CD14-positive monocyte (primary cell): ENCODE measurements at regions not wholly inside any gene's neighbourhood (a gene's known extent, or its start where the extent isn't known, plus 50 kb on each side); places are given as distances from the start of the nearest gene placed in this dataset.

Experiments
- DNase-seq, 3 donors: peaks; one replicate each; pipeline ENCODE4 v3.0.0-alpha.2; 2011 to 2022
- H2AFZ ChIP-seq: 2 replicates; pipeline ENCODE4 v1.6.0; 2012; ENCODE audit warnings: mild to moderate bottlenecking, low read depth, low read length, inconsistent platforms; ENCODE audit not compliant: insufficient read depth, poor library complexity, severe bottlenecking
- H3K27ac ChIP-seq, 2 donors: 1 replicate in 1 of 2; 2 replicates in 1 of 2; pipeline ENCODE4 v1.5.1; 2012 to 2013; ENCODE audit warnings: low read length in 2 of 2, control low read depth in 1 of 2, inconsistent platforms in 1 of 2, low read depth in 1 of 2, mild to moderate bottlenecking in 1 of 2
- H3K27me3 ChIP-seq, 2 donors: one replicate each; pipeline versions ENCODE4 v1.6.0 to v1.6.1; 2011 to 2013; ENCODE audit warnings: low read length in 2 of 2; ENCODE audit not compliant: control insufficient read depth in 2 of 2, insufficient read depth in 2 of 2
- H3K36me3 ChIP-seq, 2 donors: replicated peaks in 1 of 2; 1 replicate in 1 of 2; 2 replicates in 1 of 2; pipeline versions ENCODE4 v1.5.1 to v1.6.1; 2012 to 2013; ENCODE audit warnings: low read length in 2 of 2, control low read depth in 1 of 2, inconsistent platforms in 1 of 2, mild to moderate bottlenecking in 1 of 2; ENCODE audit not compliant: insufficient read depth in 2 of 2, control insufficient read depth in 1 of 2
- H3K4me1 ChIP-seq, 2 donors: 1 replicate in 1 of 2; 2 replicates in 1 of 2; pipeline versions ENCODE4 v1.5.1 to v1.6.1; 2012 to 2013; ENCODE audit warnings: low read length in 2 of 2, control low read depth in 1 of 2, inconsistent platforms in 1 of 2, mild to moderate bottlenecking in 1 of 2, moderate library complexity in 1 of 2; ENCODE audit not compliant: insufficient read depth in 2 of 2, control insufficient read depth in 1 of 2
- H3K4me2 ChIP-seq: replicated peaks from 2 replicates; pipeline ENCODE3; 2012; ENCODE audit warnings: low read length, moderate library complexity, mild to moderate bottlenecking; ENCODE audit not compliant: poor library complexity, severe bottlenecking; ENCODE audit errors: extremely low read depth
- H3K4me3 ChIP-seq, 3 experiments: fragments of 200-600 bp in 1 of 3; sonication (generic) in 1 of 3; replicated peaks in 1 of 3; 1 replicate in 2 of 3; 2 replicates in 1 of 3; pipeline ENCODE4 v1.5.1; 2011 to 2013; ENCODE audit warnings: low read length in 3 of 3, mild to moderate bottlenecking in 3 of 3, control low read depth in 2 of 3, low read depth in 2 of 3, inconsistent platforms in 1 of 3, moderate library complexity in 1 of 3
- H3K79me2 ChIP-seq: 2 replicates; pipeline ENCODE4 v1.6.0; 2012; ENCODE audit warnings: mild to moderate bottlenecking, control low read depth, inconsistent platforms, low read length, moderate library complexity; ENCODE audit not compliant: insufficient read depth
- H3K9ac ChIP-seq: 2 replicates; pipeline ENCODE4 v1.6.0; 2017; ENCODE audit warnings: low read length, mild to moderate bottlenecking; ENCODE audit not compliant: insufficient read depth, poor library complexity, severe bottlenecking
- H3K9me3 ChIP-seq, 2 donors: replicated peaks in 1 of 2; 1 replicate in 1 of 2; 2 replicates in 1 of 2; pipeline versions ENCODE4 v1.5.1 to v1.6.1; 2012 to 2013; ENCODE audit warnings: low read length in 2 of 2, control low read depth in 1 of 2; ENCODE audit not compliant: control insufficient read depth in 1 of 2, insufficient read depth in 1 of 2
- H4K20me1 ChIP-seq: 2 replicates; pipeline ENCODE4 v1.6.0; 2012; ENCODE audit warnings: mild to moderate bottlenecking, low read length, control low read depth, moderate library complexity; ENCODE audit not compliant: insufficient read depth
- H3K27ac Mint-ChIP-seq, 7 donors: one replicate each; pipeline ENCODE4 v1.8.0; 2020; ENCODE audit warnings: mild to moderate bottlenecking in 7 of 7, mixed read lengths in 7 of 7, moderate library complexity in 6 of 7, inconsistent platforms in 2 of 7
- H3K27me3 Mint-ChIP-seq, 3 donors: one replicate each; pipeline ENCODE4 v1.8.0; 2021 to 2022; ENCODE audit warnings: low read depth in 3 of 3, mild to moderate bottlenecking in 3 of 3, mixed read lengths in 3 of 3, moderate library complexity in 3 of 3, inconsistent platforms in 1 of 3
- H3K36me3 Mint-ChIP-seq, 2 donors: one replicate each; pipeline ENCODE4 v1.8.0; 2020; ENCODE audit warnings: mixed read lengths in 2 of 2, inconsistent platforms in 1 of 2, mild to moderate bottlenecking in 1 of 2
- H3K4me1 Mint-ChIP-seq: one replicate; pipeline ENCODE4 v1.8.0; 2020; ENCODE audit warnings: mild to moderate bottlenecking, mixed read lengths
- H3K4me3 Mint-ChIP-seq, 2 donors: one replicate each; pipeline ENCODE4 v1.8.0; 2020; ENCODE audit warnings: mild to moderate bottlenecking in 2 of 2, mixed read lengths in 2 of 2, moderate library complexity in 1 of 2
- H3K9me3 Mint-ChIP-seq, 7 donors: one replicate each; pipeline ENCODE4 v1.8.0; 2020 to 2022; ENCODE audit warnings: mixed read lengths in 7 of 7, mild to moderate bottlenecking in 6 of 7, moderate library complexity in 6 of 7, inconsistent platforms in 2 of 7
- WGBS: methylation state at CpG from one replicate; pipeline ENCODE4 v1.1.5; 2013; ENCODE audit warnings: missing lambda C conversion rate; ENCODE audit not compliant: insufficient coverage; 5-methylcytosine and 5-hydroxymethylcytosine counted together
- intact Hi-C, 2 donors: fragments of 100-400 bp; cut with micrococcal nuclease; formaldehyde crosslinking; loops; one replicate each; pipeline versions ENCODE4 v1.15.0 to v1.15.1; 2023
- TF ChIP-seq, protein P1 (sequence below): fragments of 200-600 bp; IDR thresholded peaks from one replicate; pipeline ENCODE4 v1.8.0; 2022; ENCODE audit warnings: antibody characterized with exemption, mild to moderate bottlenecking

DNA sequence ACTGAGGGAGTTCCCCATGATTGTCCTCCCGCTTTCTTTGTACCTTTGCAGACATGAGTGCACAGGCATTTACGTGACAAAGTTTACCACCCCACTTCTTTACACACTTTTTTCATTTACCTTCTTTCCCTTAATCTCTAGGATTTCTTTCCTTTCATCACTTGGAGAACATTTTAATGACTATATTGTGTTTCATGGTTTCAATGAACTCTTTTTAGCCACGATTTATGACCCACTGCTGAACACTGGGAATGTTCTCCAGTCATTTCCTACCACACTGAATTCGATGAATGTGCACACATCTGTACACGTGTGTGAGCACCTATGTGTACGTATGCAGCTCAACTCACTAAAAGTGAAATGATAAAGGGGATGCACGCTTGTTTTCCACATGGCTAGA, 371.7 kb upstream of the IGFBP3 start:
- Histone ChIP-seq H3K4me3 (no peak overlapping the region), H3K27me3 (no peaks in the 10 kb centered on the region), H3K79me2 (no peaks in the 10 kb centered on the region), H2AFZ (no peak overlapping the region), H3K4me1 (no peaks in the 10 kb centered on the region), H3K9me3 (no peaks in the 10 kb centered on the region), H3K9ac (no peak overlapping the region), H3K4me2 (no peak overlapping the region), H3K36me3 (no peaks in the 10 kb centered on the region), H4K20me1 (no peaks in the 10 kb centered on the region), H3K27ac (no peak overlapping the region)
- peaks cover 0 to 1% (median 0%) of the 10 kb centered on the region in 3 donors for H3K27me3 Mint-ChIP-seq
- WGBS, result 82% methylated on average over 4 of the region's 7 CpGs
- TF ChIP-seq, protein P1, sequence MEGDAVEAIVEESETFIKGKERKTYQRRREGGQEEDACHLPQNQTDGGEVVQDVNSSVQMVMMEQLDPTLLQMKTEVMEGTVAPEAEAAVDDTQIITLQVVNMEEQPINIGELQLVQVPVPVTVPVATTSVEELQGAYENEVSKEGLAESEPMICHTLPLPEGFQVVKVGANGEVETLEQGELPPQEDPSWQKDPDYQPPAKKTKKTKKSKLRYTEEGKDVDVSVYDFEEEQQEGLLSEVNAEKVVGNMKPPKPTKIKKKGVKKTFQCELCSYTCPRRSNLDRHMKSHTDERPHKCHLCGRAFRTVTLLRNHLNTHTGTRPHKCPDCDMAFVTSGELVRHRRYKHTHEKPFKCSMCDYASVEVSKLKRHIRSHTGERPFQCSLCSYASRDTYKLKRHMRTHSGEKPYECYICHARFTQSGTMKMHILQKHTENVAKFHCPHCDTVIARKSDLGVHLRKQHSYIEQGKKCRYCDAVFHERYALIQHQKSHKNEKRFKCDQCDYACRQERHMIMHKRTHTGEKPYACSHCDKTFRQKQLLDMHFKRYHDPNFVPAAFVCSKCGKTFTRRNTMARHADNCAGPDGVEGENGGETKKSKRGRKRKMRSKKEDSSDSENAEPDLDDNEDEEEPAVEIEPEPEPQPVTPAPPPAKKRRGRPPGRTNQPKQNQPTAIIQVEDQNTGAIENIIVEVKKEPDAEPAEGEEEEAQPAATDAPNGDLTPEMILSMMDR, result no peak
- intact Hi-C loops, result no loop called here
- no peak for DNase-seq
- H3K36me3 Mint-ChIP-seq, result no peaks in the 10 kb centered on the region
- peaks cover 0 to 13% (median 2%) of the 10 kb centered on the region in 7 donors for H3K9me3 Mint-ChIP-seq
- no peak overlapping the region for H3K4me3 Mint-ChIP-seq
- H3K4me1 Mint-ChIP-seq, result no peaks in the 10 kb centered on the region
- no peak overlapping the region for H3K27ac Mint-ChIP-seq

DNA sequence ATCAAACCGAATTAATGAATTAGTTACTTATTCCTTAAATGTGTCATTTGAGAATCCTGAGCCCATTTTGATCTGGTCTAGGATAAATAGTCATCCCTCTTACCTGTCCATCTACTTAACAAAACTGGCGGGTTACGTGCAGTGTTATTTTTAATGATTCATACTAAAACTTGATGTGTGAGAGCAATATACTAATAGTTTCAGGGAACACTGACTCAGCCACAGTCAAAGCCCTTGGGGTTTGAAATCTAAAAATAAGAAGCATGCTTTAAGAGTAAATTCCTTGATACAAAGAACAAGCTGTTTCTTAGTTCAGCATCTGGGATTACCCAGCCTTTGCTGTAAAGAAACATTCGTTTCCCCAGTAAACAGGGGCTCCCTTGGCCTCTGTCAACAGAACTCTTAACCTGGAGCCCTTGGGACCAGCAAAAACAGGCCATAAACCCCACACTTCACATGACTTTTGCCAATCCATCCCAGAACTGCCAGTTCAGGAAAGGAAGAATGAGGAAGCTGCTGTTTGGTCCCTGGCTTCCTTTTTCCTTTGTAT, 370.6 kb upstream of the IGFBP3 start:
- peaks cover 0 to 13% (median 2%) of the 10 kb centered on the region in 7 donors for H3K9me3 Mint-ChIP-seq
- no peak overlapping the region for H3K27ac Mint-ChIP-seq
- Histone ChIP-seq H4K20me1 (no peaks in the 10 kb centered on the region), H3K9ac (no peak overlapping the region), H3K4me2 (no peak overlapping the region), H3K27ac (no peak overlapping the region), H3K4me3 (no peak overlapping the region), H3K4me1 (no peaks in the 10 kb centered on the region), H3K27me3 (no peaks in the 10 kb centered on the region), H2AFZ (no peak overlapping the region), H3K79me2 (no peaks in the 10 kb centered on the region), H3K9me3 (no peaks in the 10 kb centered on the region), H3K36me3 (no peaks in the 10 kb centered on the region)
- intact Hi-C loops, result no loop called here
- no peak for DNase-seq
- no peaks in the 10 kb centered on the region for H3K36me3 Mint-ChIP-seq
- H3K4me3 Mint-ChIP-seq, result no peak overlapping the region
- no CpG with 5 or more reads among the region's 4 CpGs for WGBS
- H3K4me1 Mint-ChIP-seq, result no peaks in the 10 kb centered on the region
- H3K27me3 Mint-ChIP-seq, result peaks cover 0 to 1% (median 0%) of the 10 kb centered on the region in 3 donors
- TF ChIP-seq, protein P1, result no peak
